Glutamatergic neuron (in vitro differentiated cells): ENCODE measurements at regions not wholly inside any gene's neighbourhood (a gene's known extent, or its start where the extent isn't known, plus 50 kb on each side); places are given as distances from the start of the nearest gene placed in this dataset.
A peak's percentile ranks its signal among the peaks of the same experiment; 100 is the strongest.

Experiments
- DNase-seq: peaks from one replicate; pipeline ENCODE4 v3.0.0; 2022
- H3K27ac Mint-ChIP-seq: one replicate; pipeline ENCODE4 v1.8.0; 2020; ENCODE audit warnings: mild to moderate bottlenecking, mixed read lengths, inconsistent platforms; ENCODE audit not compliant: unreplicated experiment
- H3K27me3 Mint-ChIP-seq: one replicate; pipeline ENCODE4 v1.8.0; 2020; ENCODE audit warnings: mild to moderate bottlenecking, moderate library complexity, mixed read lengths, inconsistent platforms; ENCODE audit not compliant: unreplicated experiment
- H3K36me3 Mint-ChIP-seq: one replicate; pipeline ENCODE4 v1.8.0; 2020; ENCODE audit warnings: mild to moderate bottlenecking, mixed read lengths, inconsistent platforms; ENCODE audit not compliant: unreplicated experiment
- H3K4me1 Mint-ChIP-seq: one replicate; pipeline ENCODE4 v1.8.0; 2020; ENCODE audit warnings: mild to moderate bottlenecking, low read depth, mixed read lengths, inconsistent platforms; ENCODE audit not compliant: unreplicated experiment
- H3K4me3 Mint-ChIP-seq: one replicate; pipeline ENCODE4 v1.8.0; 2020; ENCODE audit warnings: mild to moderate bottlenecking, mixed read lengths, inconsistent platforms; ENCODE audit not compliant: unreplicated experiment
- H3K9me3 Mint-ChIP-seq: one replicate; pipeline ENCODE4 v1.8.0; 2020; ENCODE audit warnings: mild to moderate bottlenecking, moderate library complexity, mixed read lengths, inconsistent platforms; ENCODE audit not compliant: unreplicated experiment
- CTCF ChIP-seq: fragments of 200-600 bp; sonication (generic); IDR thresholded peaks from one replicate; pipeline ENCODE4 v1.5.0; 2021; ENCODE audit not compliant: partially characterized antibody, unreplicated experiment

- no peak for TF ChIP-seq CTCF
- Mint-ChIP-seq H3K27me3 (no peaks in the 10 kb centered on the region), H3K36me3 (no peaks in the 10 kb centered on the region), H3K4me3 (no peak overlapping the region), H3K27ac (no peak overlapping the region), H3K9me3 (peaks cover 5% of the 10 kb centered on the region), H3K4me1 (no peaks in the 10 kb centered on the region)
- DNase-seq = no peak
Measured at GRCh38 chr5:9838916-9839315, 208.8 kb upstream of the TAS2R1 start.

- Mint-ChIP-seq H3K4me3 (no peak overlapping the region), H3K4me1 (no peaks in the 10 kb centered on the region), H3K9me3 (peaks cover 5% of the 10 kb centered on the region), H3K27me3 (no peaks in the 10 kb centered on the region), H3K27ac (no peak overlapping the region), H3K36me3 (no peaks in the 10 kb centered on the region)
- peak; percentile 31 for DNase-seq
- no peak for TF ChIP-seq CTCF
Measured at GRCh38 chr5:9834871-9835770, 205.0 kb upstream of the TAS2R1 start.

- DNase-seq = no peak
- no peak overlapping the region for H3K27ac Mint-ChIP-seq
- no peaks in the 10 kb centered on the region for H3K36me3 Mint-ChIP-seq
- H3K9me3 Mint-ChIP-seq = peaks cover 5% of the 10 kb centered on the region
- TF ChIP-seq CTCF = no peak
- no peaks in the 10 kb centered on the region for H3K27me3 Mint-ChIP-seq
- no peak overlapping the region for H3K4me3 Mint-ChIP-seq
- no peaks in the 10 kb centered on the region for H3K4me1 Mint-ChIP-seq
Measured at GRCh38 chr5:9833871-9834270, 203.7 kb upstream of the TAS2R1 start.

- Mint-ChIP-seq H3K36me3 (no peaks in the 10 kb centered on the region), H3K9me3 (peaks cover 5% of the 10 kb centered on the region), H3K27me3 (no peaks in the 10 kb centered on the region), H3K4me1 (no peaks in the 10 kb centered on the region), H3K4me3 (no peak overlapping the region), H3K27ac (no peak overlapping the region)
- no peak for DNase-seq
- TF ChIP-seq CTCF = no peak
Measured at GRCh38 chr5:9832921-9833320, 202.8 kb upstream of the TAS2R1 start.

- Mint-ChIP-seq H3K4me1 (no peaks in the 10 kb centered on the region), H3K9me3 (peaks cover 5% of the 10 kb centered on the region), H3K27ac (no peak overlapping the region), H3K27me3 (no peaks in the 10 kb centered on the region), H3K36me3 (no peaks in the 10 kb centered on the region), H3K4me3 (no peak overlapping the region)
- DNase-seq = no peak
- TF ChIP-seq CTCF = no peak
Measured at GRCh38 chr5:9831823-9832222, 201.7 kb upstream of the TAS2R1 start.
